A673 (cell line): ENCODE measurements at regions not wholly inside any gene's neighbourhood (a gene's known extent, or its start where the extent isn't known, plus 50 kb on each side); places are given as distances from the start of the nearest gene placed in this dataset.

Experiments used
- BruUV-seq: library from RNA; stranded (reverse); fragments of 400-500 nt; replicated peaks from 2 replicates; lab custom pipeline; 2021; lab: Mats Ljungman, UMichigan
- CTCF ChIA-PET: fragments of 300-600 bp; sonication (Branson Sonifier 250); formaldehyde crosslinking; loops from one replicate; lab custom pipeline; 2022; ENCODE audit warnings: antibody characterized with exemption; lab: Charles Lee
- POLR2A ChIA-PET: fragments of 300-600 bp; sonication (Branson Sonifier 250); formaldehyde crosslinking; loops from one replicate; lab custom pipeline; 2022; ENCODE audit warnings: antibody characterized with exemption; ENCODE audit not compliant: low non-redundant PET; lab: Charles Lee
- DNase-seq: peaks from one replicate; pipeline ENCODE4 v3.0.0-alpha.2; 2015; ENCODE audit warnings: low spot score
- H3K27ac ChIP-seq: fragments of 200-600 bp; sonication (generic); 2 replicates; pipeline ENCODE4 v1.5.1; 2016; ENCODE audit warnings: mixed run types, low read depth, mild to moderate bottlenecking, mixed read lengths, antibody characterized with exemption, low read length; ENCODE audit not compliant: poor library complexity, severe bottlenecking
- H3K27me3 ChIP-seq: fragments of 200-600 bp; sonication (generic); replicated peaks from 2 replicates; pipeline ENCODE4 v1.6.1; 2017; ENCODE audit warnings: mixed run types, low read depth, mild to moderate bottlenecking, mixed read lengths, antibody characterized with exemption, low read length; ENCODE audit not compliant: insufficient read depth, poor library complexity
- H3K36me3 ChIP-seq: fragments of 200-600 bp; sonication (generic); 2 replicates; pipeline ENCODE4 v1.6.1; 2016; ENCODE audit warnings: mixed run types, mild to moderate bottlenecking, mixed read lengths, antibody characterized with exemption, low read length; ENCODE audit not compliant: insufficient read depth, poor library complexity, severe bottlenecking
- H3K4me1 ChIP-seq: fragments of 200-600 bp; sonication (generic); 2 replicates; pipeline ENCODE4 v1.6.1; 2017; ENCODE audit warnings: mixed run types, mild to moderate bottlenecking, mixed read lengths, antibody characterized with exemption, low read length; ENCODE audit not compliant: insufficient read depth, poor library complexity, severe bottlenecking
- H3K4me3 ChIP-seq: fragments of 200-600 bp; sonication (generic); 2 replicates; pipeline ENCODE4 v1.5.1; 2016; ENCODE audit warnings: low read depth, mixed run types, mild to moderate bottlenecking, mixed read lengths, low read length; ENCODE audit not compliant: poor library complexity, severe bottlenecking
- H3K9me3 ChIP-seq: fragments of 200-600 bp; sonication (generic); 2 replicates; pipeline ENCODE4 v1.6.1; 2016; ENCODE audit warnings: mixed run types, low read depth, mild to moderate bottlenecking, mixed read lengths, antibody characterized with exemption, low read length; ENCODE audit not compliant: poor library complexity, severe bottlenecking
- CTCF ChIP-seq: fragments of 300-800, 200-600 bp; sonication (generic); conservative IDR thresholded peaks from 2 replicates; pipeline ENCODE4 v1.5.1; 2017; ENCODE audit warnings: low read depth, mild to moderate bottlenecking, antibody characterized with exemption, low read length, moderate library complexity, mixed read lengths
- EZH2 ChIP-seq: fragments of 200-600 bp; sonication (generic); IDR thresholded peaks from 2 replicates; pipeline ENCODE4 v1.6.1; 2017; ENCODE audit warnings: borderline replicate concordance, low read depth, mild to moderate bottlenecking, mixed read lengths, antibody characterized with exemption, low read length; ENCODE audit not compliant: poor library complexity, severe bottlenecking
- intact Hi-C: fragments of 100-400 bp; cut with micrococcal nuclease; formaldehyde crosslinking; loops from one replicate; pipeline ENCODE4 v1.10.0; 2022; ENCODE audit not compliant: unreplicated experiment

- POLR2A ChIA-PET = no interaction called here
- intact Hi-C loops = no loop called here
- no peak for DNase-seq
Observed at GRCh38 chr14:65304963-65305362, 107.6 kb upstream of the FUT8 start.

GRCh38 chr14:65308536-65308935 lies 104.0 kb upstream of the FUT8 start:
- no peaks in the 10 kb centered on the region for H3K4me1 ChIP-seq
- no peaks in the 10 kb centered on the region for H3K36me3 ChIP-seq
- H3K27me3 ChIP-seq = no peaks in the 10 kb centered on the region
- no peak overlapping the region for H3K27ac ChIP-seq
- no peak for DNase-seq
- no TSS peak for BruUV-seq
- POLR2A ChIA-PET = no interaction called here
- CTCF ChIA-PET = no interaction called here
- no peak overlapping the region for H3K4me3 ChIP-seq
- no peaks in the 10 kb centered on the region for H3K9me3 ChIP-seq
- TF ChIP-seq CTCF (no peak), EZH2 (no peak)
- intact Hi-C loops = no loop called here

More at GRCh38 chr14:65304963-65305362, 107.6 kb upstream of the FUT8 start:
- H3K27me3 ChIP-seq = no peaks in the 10 kb centered on the region
- H3K9me3 ChIP-seq = no peaks in the 10 kb centered on the region
- no peaks in the 10 kb centered on the region for H3K4me1 ChIP-seq
- CTCF ChIA-PET = interaction anchor here (0.7 kb wide), 1 partner anchor 75 kb away, joined by 3 read pairs; no protein-coding TSS in a partner anchor
- H3K27ac ChIP-seq = no peak overlapping the region
- TF ChIP-seq CTCF = no peak
- TF ChIP-seq EZH2 = no peak
- BruUV-seq = no TSS peak
- H3K4me3 ChIP-seq = no peak overlapping the region
- no peaks in the 10 kb centered on the region for H3K36me3 ChIP-seq

- ChIA-PET POLR2A (no interaction called here), CTCF (no interaction called here)
- H3K36me3 ChIP-seq = no peaks in the 10 kb centered on the region
- no peaks in the 10 kb centered on the region for H3K9me3 ChIP-seq
- H3K4me1 ChIP-seq = no peaks in the 10 kb centered on the region
- no peak for DNase-seq
- TF ChIP-seq EZH2 = no peak
- no peak for TF ChIP-seq CTCF
- intact Hi-C loops = no loop called here
- no peak overlapping the region for H3K27ac ChIP-seq
- no peaks in the 10 kb centered on the region for H3K27me3 ChIP-seq
- BruUV-seq = no TSS peak
- H3K4me3 ChIP-seq = no peak overlapping the region
Observed at GRCh38 chr14:65310568-65310967, 102.0 kb upstream of the FUT8 start.
